CD4-positive, alpha-beta T cell treated with Interferon gamma for 1 hour (primary cell): ENCODE measurements at regions not wholly inside any gene's neighbourhood (a gene's known extent, or its start where the extent isn't known, plus 50 kb on each side); places are given as distances from the start of the nearest gene placed in this dataset.
A peak's percentile ranks its signal among the peaks of the same experiment; 100 is the strongest.
"Not testable (repeated sequence)": the region's sequence is repeated elsewhere in the genome, so short reads cannot be mapped to it uniquely, and the experiment has no call there.

Source experiments
- DNase-seq: peaks from one replicate; pipeline ENCODE4 v3.0.0-alpha.2; 2020

- no peak for DNase-seq
Measured at GRCh38 chr14:105765893-105766614, 239.7 kb downstream of the TMEM121 start.

GRCh38 chr14:105767315-105767714, 240.9 kb downstream of the TMEM121 start:
- no peak for DNase-seq

DNA sequence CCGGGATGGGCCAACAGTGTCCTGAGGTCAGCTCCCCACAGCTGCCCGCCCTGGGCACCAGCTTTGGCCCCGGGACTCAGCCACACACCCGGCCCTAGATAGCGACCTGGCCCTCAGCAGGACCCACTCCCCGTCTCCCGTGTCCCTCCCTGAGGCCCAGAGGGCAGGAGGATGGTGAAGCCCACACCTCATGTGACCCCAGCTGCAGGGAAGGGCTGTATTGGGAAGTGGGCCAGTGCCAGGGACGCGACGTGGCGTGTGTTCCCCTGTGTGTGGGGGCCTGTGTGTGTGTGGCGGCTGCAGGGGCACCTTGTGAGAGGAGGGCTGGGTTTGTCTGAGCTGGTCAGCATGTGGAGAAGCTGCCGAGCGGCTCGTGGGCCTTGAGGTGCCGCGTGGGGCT, 241.7 kb downstream of the TMEM121 start:
- not testable (repeated sequence) for DNase-seq

GRCh38 chr14:105769061-105769730, 242.8 kb downstream of the TMEM121 start:
- DNase-seq: not testable (repeated sequence)

GRCh38 chr14:105770619-105771216, 244.3 kb downstream of the TMEM121 start:
- not testable (repeated sequence) for DNase-seq

DNA sequence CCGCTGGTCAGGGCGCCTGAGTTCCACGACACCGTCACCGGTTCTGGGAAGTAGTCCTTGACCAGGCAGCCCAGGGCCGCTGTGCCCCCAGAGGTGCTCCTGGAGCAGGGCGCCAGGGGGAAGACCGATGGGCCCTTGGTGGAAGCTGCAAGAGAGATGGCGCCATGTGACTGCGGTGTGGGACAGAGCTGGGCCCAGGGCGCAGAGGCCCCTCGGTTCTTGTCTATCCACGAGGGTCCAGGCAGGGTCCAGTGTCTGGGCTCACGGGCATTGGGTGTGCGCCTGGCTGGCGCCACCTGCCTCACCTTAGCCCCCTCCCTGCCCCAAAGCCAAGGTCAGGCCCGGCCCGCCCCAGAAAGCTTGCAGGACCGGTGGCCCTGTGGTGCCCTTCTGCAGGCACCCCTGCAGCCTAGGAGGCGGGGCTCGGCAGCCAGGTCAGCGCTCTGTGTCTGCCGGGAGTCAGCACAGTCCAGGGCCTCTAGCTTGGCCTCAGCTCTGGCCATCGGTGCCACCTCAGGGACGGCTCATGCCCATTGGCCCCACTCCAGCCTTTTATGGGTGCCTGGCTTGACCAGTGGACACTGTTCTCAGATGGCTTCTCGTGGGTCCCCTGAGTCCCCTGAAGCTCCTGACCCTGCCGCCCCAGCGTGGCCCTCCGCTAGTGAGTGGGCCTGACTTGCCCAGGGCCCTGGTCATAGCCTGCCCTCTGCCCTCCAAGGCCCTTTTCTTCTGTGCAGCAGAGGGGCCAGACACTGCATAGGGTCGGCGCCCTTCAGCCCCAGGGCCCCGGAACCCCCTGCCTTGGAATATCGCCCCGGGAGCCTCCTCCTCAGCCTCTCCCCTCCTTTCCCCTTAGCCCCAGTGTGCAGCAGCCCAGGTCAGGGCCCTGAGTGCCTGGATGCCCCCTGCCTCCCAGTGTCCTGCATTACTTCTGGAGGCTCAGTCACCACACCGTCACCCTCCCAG, 245.2 kb downstream of the TMEM121 start:
- not testable (repeated sequence) for DNase-seq

DNA sequence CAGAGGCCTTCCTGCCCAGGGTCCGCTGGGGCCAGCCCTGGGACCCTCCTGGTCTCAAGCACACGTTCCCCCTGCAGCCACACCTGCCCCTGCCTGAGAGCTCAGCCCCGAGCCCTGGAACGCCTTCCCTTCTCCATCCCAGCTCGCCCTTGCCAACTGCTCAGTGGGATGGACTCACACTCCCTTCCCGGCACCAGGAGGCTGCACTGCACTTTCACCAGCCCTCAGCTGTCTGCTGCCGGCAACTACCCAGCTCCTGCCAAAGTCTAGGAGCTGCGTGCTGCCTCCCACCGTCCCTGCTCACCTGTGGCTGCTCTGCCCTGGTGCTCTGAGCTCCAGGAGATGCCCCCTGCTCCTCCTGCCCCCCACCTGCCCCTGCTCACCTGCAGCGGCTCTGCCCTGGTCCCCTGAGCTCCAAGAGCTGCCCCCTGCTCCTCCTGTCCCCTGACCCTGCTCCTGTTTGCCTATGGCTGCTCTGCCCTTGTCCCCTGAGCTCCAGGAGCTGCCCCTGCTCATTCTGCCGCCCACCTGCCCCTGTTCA, 246.4 kb downstream of the TMEM121 start:
- not testable (repeated sequence) for DNase-seq

- DNase-seq: no peak
Measured at GRCh38 chr14:105773584-105773983, 247.2 kb downstream of the TMEM121 start.

GRCh38 chr14:105774001-105774400, 247.6 kb downstream of the TMEM121 start:
- no peak for DNase-seq

- not testable (repeated sequence) for DNase-seq
Measured at GRCh38 chr14:105774585-105775348, 248.4 kb downstream of the TMEM121 start.

DNA sequence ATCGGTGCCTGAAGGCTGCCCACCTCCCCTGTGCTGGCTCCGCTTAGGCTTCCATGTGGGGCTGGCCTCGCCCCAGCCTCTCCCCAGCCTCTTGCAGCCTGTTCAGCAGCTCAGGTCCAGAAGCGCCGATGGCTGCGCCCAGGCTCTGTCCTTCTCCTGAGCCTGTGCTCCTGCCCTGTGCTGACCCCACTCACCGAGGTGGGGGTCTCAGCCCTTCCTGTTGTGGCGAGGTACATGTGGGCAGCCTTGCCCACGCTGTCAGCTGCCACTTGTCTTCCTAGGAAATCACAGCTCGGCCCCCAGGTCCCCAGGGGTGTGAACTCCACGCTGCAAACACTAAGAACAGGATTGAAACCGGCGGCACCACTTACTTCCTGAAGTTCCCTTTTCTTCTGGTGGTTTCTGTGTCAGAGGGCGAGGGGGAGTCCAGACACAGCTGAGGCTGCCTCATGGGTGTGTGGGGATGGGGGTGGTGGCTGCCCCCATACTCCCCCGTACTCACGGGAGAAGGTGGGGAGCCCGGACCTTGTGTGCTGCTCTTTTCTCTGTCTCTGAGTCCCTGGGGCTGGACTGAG, 249.1 kb downstream of the TMEM121 start:
- DNase-seq: peak; percentile 14

- DNase-seq: not testable (repeated sequence)
Measured at GRCh38 chr14:105776112-105776511, 249.7 kb downstream of the TMEM121 start.

GRCh38 chr14:105776924-105777323, 250.5 kb downstream of the TMEM121 start:
- no peak for DNase-seq

DNA sequence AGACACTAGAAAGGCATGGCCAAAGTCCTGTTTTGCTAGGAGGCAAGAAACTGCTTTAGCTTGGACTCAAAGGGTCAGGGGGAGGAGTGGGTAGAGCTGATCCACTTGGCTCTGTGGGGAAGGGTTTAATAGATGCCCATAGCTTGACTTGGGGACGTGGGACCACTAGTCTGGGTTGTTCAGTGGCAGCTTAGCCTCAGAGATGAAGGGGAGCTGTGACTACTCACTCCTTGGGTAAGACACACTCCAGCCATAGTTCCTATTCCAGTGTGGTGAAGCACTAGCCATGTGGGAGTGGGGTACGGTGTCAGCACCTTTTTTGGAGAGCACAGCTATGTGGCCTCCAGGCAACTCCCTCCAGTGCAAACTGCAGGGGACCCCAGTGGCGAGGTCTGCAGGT, 257.3 kb downstream of the TMEM121 start:
- DNase-seq: no peak

DNA sequence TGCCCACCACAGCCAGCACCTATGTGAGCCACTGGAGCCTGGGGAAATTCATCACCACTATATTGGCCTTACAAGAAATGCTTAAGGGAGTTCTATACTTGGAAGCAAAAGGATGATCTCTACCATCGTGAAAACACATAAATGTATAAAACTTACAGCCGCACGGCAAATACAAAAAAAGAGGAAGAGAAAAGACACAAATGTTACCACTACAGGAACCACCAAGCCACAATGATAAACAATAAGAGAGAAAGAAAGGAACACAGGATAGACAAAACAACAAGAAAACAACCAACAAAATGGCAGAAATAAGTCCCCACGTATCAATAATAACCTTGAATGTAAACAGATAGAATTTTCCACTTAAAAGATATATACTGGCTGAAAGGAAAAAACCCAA, 267.5 kb downstream of the TMEM121 start:
- DNase-seq: no peak

DNA sequence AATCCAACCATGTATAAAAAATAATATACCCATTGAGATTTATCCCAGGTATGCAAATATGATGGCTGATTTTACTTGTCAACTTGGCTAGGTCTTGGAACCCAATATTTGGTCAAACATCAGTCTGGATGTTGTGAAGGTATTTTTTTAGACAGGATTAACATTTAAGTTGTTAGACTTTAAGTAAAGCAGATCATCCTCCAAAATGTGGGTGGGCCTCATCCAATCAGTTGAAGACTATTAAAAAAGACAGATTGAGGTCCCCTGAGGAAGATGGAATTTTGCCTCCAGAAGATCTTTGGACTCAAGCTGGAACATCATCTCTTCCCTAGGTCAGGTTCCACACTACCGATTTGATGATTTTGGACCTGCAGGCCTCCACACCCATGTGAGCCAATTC, 271.2 kb downstream of the TMEM121 start:
- DNase-seq: no peak

GRCh38 chr14:105805701-105806100, 279.3 kb downstream of the TMEM121 start:
- DNase-seq: no peak

GRCh38 chr14:105806568-105806967, 280.2 kb downstream of the TMEM121 start:
- DNase-seq: no peak

- peak; percentile 87 for DNase-seq
Measured at GRCh38 chr14:105817971-105818711, 291.8 kb downstream of the TMEM121 start.

- DNase-seq: no peak
Measured at GRCh38 chr14:105818712-105819005, 292.3 kb downstream of the TMEM121 start.

DNA sequence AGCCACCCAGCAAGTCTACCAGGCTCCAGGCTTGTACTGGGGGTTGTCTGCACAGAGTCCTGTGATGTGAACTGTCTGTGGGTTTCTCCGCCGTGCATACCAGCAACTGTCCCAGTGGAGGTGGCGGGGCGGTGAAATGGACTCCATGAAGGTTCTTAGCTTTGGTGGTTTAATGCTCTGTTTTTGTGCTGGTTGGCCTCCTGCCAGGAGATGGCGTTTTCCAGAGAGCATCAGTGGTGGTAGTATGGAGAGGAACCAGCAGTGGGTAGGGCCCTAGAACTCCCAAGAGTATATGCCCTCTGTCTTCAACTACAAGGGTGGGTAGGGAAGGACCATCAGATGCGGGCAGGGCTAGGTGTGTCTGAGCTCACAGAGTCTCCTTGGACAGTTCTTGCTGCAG, 303.8 kb downstream of the TMEM121 start:
- DNase-seq: no peak
